GM12892 (cell line): ENCODE measurements at regions not wholly inside any gene's neighbourhood (a gene's known extent, or its start where the extent isn't known, plus 50 kb on each side); places are given as distances from the start of the nearest gene placed in this dataset.
"Not testable (repeated sequence)": the region's sequence is repeated elsewhere in the genome, so short reads cannot be mapped to it uniquely, and the experiment has no call there.

ENCODE experiments used
- DNase-seq: peaks from one replicate; pipeline ENCODE4 v3.0.0; 2011; ENCODE audit not compliant: insufficient read length
- FAIRE-seq: peaks from 2 replicates; lab custom pipeline; 2011; peaks lifted over from hg19 to GRCh38; lab: Jason Lieb, UNC
- POLR2A ChIP-seq: IDR thresholded peaks from 2 replicates; pipeline ENCODE4 v1.6.1; 2011; ENCODE audit warnings: low read depth, low read length, control low read depth
- POLR2AphosphoS5 ChIP-seq: IDR thresholded peaks from 2 replicates; pipeline ENCODE4 v1.6.1; 2011; ENCODE audit warnings: low read depth, low read length, control low read depth
- TAF1 ChIP-seq: IDR thresholded peaks from 2 replicates; pipeline ENCODE4 v1.6.1; 2011; ENCODE audit warnings: low read depth, mild to moderate bottlenecking, control low read depth, low read length, borderline replicate concordance

DNA sequence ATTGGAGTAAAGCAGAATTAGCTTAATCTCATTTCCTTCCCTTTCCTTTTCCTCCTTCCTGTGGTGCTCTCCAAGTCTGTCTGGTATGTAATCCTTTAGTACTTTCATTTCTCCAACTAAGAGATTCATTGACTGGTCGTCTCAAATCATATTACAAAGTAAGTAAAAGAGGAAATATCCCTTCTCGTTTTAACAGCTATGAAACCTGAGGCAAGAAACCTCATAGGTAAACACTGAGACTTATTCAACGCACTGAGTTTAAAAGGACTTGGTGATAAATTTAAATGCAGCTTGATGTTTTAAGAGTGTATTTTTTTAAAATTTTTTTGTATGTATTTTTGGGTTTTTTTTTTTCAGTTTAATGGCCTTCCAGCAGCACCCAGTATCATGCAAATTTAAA is 117.2 kb upstream of the LRRC3B start:
- no peak for TF ChIP-seq POLR2A
- TF ChIP-seq TAF1 = no peak
- TF ChIP-seq POLR2AphosphoS5 = no peak
- no peak for DNase-seq
- no peak for FAIRE-seq

DNA sequence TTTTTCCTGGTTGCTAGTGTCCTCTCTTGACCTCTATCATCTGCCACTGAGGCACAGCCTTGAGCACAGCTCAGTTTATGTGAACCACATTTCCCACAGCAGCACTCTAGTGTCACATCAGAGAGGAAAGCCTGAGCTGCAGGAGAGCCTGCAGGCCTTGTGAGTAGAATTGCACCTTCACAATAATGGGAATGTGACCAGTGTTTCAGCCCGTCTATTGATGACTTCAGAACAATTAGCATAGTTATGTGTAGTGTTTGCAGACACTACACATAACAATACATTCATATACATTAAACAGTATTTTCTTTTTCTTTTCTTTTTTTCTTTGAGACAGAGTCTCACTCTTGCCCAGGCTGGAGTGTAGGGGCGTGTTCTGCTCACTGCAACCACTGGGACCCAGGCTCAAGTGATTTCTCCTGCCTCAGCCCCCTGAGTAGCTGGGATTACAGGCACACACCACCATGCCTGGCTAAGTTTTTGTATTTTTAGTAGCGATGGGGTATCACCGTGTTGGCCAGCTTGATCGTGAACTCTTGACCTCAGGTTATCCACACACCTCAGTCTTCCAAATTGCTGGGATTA is 108.0 kb upstream of the LRRC3B start:
- FAIRE-seq, DNase-seq: not testable (repeated sequence)

DNA sequence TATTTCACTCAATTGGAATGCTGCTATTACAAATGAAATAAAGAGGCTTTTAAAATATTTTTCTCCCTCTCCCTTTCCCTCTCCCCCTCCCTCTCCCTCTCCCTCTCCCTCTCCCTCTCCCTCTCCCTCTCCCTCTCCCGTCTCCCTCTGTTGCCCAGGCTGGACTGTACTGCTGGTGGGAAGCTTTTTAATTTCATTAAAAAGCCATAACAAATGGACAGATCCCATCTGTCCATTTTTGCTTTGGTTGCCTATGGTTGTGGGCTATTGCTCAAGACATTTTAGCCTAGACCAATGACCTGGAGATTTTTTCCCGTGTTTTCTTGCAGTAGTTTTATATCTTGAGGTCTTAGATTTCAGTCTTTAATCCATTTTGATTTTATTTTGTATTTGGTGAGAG is 107.2 kb upstream of the LRRC3B start:
- TF ChIP-seq POLR2AphosphoS5 (no peak), POLR2A (no peak), TAF1 (no peak)
- no peak for DNase-seq
- FAIRE-seq = no peak

DNA sequence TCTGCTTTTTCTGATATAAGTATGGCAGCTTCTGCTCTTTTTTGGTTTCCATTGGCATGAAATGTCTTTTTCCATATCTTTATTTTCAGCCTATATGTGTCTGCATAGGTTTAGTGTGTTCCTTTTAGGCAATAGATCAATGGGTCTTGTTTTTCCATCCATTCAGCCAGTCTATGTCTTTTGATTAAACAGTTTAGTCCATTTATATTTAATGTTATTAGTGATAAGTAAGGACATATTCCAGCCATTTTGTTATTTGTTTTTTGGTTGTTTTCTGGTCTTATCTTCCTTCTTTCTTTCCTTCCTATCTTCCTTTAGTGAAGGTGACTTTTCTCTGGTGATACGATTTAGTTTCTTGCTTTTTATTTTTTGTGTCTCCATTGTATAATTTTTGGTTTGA is 101.3 kb upstream of the LRRC3B start:
- DNase-seq (no peak), FAIRE-seq (no peak)
- TF ChIP-seq TAF1 = no peak
- TF ChIP-seq POLR2A = no peak
- TF ChIP-seq POLR2AphosphoS5 = no peak

DNA sequence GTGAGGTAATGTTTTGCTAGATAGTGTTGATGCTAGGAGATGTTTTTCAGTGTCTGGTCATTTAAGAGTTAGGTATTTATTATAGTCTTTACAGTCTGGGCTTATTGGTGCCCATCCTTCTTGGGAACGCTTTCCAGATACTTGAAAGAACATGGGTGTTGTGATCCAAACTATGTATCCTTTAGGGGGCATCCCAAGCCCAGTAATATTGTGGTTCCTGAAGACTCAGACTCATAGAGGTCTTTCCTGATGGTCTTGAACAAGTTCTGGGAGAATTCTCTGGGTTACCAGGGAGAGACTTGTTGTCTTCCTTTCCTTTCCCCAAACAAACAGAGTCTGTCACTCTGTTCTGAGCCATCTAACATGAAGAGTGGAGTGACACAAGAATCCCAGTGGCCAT is 99.7 kb upstream of the LRRC3B start:
- no peak for DNase-seq
- no peak for FAIRE-seq
- TF ChIP-seq POLR2A = no peak
- no peak for TF ChIP-seq TAF1
- no peak for TF ChIP-seq POLR2AphosphoS5

DNA sequence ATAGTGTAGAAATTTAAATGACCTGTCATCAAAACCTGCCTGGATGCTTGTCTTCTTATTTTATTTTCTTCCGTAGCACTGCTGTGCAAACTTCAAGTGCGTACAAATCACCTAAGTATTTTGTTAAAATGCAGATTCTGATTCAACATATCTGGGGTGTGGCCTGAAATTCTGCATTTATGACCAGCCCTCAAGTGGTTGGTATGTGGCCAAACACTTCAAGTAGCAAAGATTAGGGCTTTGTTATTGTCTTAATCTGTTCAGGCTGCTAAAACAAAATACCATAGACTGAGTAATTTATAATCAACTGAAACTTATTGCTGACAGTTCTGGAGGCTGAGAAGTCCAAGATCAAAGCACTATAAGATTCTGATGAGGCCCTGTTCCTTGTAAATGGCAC is 97.6 kb upstream of the LRRC3B start:
- FAIRE-seq (no peak), DNase-seq (no peak)
- TF ChIP-seq POLR2AphosphoS5 (no peak), TAF1 (no peak), POLR2A (no peak)

DNA sequence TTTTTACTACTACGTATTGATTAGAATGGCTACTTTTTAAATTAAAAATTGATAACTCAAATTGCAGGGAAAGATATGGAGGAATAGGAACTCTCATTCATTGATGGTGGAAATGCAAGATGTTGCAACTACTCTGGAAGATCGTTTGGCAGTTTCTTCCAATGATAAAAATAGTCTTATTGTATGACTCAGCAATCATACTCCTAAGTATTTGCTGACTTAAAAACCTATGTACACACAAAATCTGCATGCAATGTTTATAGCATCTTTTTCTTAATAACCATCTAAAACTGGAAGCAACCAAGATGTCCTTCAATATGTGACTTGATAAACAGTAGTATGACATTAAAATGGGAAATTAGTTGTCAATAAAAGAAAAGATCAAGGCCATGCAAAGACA is 87.4 kb upstream of the LRRC3B start:
- TF ChIP-seq POLR2AphosphoS5 (no peak), TAF1 (no peak), POLR2A (no peak)
- DNase-seq (no peak), FAIRE-seq (no peak)

DNA sequence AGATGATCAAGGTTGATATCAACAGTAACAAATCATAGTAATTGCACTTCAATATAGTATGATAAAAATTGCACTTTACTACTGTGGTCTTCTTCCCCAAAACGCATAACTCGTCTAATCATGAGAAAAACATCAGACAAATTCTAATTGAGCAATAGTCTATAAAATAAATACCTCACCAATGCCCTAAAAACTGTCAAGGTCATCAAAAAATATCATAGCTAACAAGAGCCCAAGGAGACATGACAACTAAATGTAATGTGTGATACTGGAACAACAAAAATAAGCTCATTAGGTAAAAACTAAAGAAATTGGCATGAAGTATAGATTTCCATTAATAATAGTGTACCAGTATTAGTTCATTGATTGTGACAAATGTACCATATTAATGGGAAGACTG is 85.6 kb upstream of the LRRC3B start:
- no peak for DNase-seq
- FAIRE-seq = no peak
- TF ChIP-seq POLR2AphosphoS5 = no peak
- TF ChIP-seq TAF1 = no peak
- TF ChIP-seq POLR2A = no peak

DNA sequence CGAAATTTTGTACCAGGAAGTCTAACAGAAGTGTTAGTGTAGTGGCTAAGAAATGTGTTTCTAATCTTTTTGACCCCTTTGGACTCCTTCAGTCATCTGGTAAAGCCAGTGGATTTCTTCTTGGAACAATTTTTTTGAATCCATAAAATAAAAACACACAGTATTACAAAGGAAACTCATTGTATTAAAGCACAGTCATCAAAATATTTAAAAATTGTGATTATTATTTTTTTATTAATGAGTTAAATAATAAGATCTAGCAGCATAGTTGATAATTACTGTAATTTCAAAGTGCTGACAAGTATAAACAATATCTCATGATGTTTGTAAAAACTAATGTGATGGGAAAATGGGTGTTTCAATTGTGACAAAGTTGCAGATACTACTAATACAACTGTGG is 72.2 kb upstream of the LRRC3B start:
- FAIRE-seq = no peak
- no peak for DNase-seq
- TF ChIP-seq POLR2AphosphoS5 (no peak), POLR2A (no peak), TAF1 (no peak)

DNA sequence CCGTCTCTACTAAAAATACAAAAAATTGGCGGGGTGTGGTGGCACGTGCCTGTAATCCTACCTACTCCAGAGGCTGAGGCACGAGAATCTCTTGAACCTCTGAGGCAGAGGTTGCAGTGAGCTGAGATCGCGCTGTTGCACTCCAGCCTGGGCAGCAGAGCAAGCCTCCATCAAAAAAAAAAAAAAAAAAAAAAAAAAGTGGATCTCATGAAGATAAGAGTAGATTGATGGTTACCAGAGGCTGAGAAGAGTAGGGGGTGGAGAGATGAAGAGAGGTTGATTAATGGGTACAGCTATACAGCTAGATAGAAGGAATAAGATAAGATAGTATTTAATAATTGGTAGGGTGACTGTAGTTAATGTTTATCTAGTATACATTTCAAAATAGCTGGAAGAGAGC is 65.9 kb upstream of the LRRC3B start:
- DNase-seq = no peak
- FAIRE-seq = no peak
- TF ChIP-seq POLR2A (no peak), POLR2AphosphoS5 (no peak), TAF1 (no peak)

DNA sequence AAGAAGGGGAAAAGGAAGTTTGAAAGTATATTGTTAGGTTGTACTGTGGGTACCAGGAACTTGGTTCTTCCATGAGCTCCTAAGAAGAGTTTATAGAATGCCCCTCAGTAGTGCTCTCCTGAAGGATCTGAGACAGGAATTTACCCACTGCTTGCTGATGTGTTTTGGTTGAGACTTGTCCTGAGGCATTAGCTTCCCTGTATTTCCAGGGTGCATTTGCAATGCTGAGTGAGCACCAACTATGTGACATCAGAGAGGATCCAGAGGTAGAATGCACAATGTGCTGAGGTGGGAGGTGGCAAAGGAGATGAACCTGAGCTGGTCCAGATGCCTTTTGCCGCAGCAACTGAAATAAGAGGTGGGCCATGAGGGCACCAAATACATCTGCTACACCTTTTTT is 64.3 kb upstream of the LRRC3B start:
- FAIRE-seq (no peak), DNase-seq (no peak)
- TF ChIP-seq POLR2A (no peak), TAF1 (no peak), POLR2AphosphoS5 (no peak)

DNA sequence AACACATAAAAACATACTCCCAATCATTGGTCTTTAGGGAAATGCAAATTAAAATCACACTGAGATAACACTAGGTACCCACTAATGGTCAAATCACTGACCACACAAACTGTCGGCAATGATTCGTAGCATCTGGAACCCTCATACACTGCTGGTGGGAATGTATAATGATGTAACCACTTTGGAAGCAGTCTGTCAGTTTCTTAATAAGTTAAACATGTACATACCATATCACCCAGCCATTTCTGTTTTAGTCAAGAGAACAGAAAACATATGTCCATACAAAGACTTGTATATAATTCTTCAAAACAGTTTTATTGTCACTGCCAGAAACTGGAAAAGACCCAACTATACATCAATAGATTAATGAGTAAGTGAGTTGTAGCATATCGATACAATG is 63.3 kb upstream of the LRRC3B start:
- no peak for TF ChIP-seq TAF1
- TF ChIP-seq POLR2AphosphoS5 = no peak
- TF ChIP-seq POLR2A = no peak
- no peak for DNase-seq
- no peak for FAIRE-seq

DNA sequence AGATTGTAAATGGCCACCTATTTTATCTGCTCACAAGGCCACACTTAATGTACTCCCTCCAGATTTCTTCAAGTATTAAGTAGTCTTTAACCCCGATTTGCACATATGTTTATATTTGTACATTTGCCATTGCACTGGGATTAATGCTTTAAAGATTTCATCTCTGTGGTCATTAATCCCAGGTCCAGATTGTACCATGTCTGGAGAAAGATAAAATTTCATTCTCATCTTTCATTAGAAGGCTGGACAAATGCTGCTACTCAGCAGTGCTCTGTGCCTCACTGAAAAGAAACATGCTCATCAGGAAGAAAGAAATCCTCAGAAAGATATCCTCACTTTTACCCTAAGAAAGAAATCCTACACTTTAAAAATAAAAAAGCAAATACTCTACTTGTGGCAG is 62.5 kb upstream of the LRRC3B start:
- FAIRE-seq = no peak
- TF ChIP-seq TAF1 (no peak), POLR2AphosphoS5 (no peak), POLR2A (no peak)
- no peak for DNase-seq
